ENCODE measurements at regions not wholly inside any gene's neighbourhood (a gene's known extent, or its start where the extent isn't known, plus 50 kb on each side); places are given as distances from the start of the nearest gene placed in this dataset.

DNA sequence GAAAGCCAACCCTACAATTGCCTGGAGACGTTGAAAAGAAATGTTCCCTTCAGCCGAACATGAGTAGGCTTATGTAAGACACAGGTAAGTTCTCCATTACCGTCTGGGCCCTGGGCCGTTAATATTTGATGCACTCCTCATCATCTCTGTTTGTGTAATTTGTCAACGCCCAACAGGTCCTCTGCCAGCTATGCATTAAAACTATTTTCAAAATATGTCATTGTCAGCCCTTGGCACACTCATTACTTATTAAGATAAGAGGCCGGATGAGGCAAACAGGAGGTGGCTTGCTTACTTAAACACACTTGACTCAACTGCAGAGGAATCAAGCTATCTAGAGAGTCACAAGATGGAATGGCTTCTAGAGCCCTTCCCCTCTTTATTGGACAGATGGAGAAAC is 544.9 kb downstream of the TOX3 start:
- no peak overlapping the region for H3K27ac ChIP-seq
- TF ChIP-seq, protein P1, sequence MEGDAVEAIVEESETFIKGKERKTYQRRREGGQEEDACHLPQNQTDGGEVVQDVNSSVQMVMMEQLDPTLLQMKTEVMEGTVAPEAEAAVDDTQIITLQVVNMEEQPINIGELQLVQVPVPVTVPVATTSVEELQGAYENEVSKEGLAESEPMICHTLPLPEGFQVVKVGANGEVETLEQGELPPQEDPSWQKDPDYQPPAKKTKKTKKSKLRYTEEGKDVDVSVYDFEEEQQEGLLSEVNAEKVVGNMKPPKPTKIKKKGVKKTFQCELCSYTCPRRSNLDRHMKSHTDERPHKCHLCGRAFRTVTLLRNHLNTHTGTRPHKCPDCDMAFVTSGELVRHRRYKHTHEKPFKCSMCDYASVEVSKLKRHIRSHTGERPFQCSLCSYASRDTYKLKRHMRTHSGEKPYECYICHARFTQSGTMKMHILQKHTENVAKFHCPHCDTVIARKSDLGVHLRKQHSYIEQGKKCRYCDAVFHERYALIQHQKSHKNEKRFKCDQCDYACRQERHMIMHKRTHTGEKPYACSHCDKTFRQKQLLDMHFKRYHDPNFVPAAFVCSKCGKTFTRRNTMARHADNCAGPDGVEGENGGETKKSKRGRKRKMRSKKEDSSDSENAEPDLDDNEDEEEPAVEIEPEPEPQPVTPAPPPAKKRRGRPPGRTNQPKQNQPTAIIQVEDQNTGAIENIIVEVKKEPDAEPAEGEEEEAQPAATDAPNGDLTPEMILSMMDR (IDR thresholded peaks at IDR 0.05): no peak
- no peak for TF ChIP-seq ZFX (IDR thresholded peaks at IDR 0.05; ENCODE audit: borderline replicate concordance)

DNA sequence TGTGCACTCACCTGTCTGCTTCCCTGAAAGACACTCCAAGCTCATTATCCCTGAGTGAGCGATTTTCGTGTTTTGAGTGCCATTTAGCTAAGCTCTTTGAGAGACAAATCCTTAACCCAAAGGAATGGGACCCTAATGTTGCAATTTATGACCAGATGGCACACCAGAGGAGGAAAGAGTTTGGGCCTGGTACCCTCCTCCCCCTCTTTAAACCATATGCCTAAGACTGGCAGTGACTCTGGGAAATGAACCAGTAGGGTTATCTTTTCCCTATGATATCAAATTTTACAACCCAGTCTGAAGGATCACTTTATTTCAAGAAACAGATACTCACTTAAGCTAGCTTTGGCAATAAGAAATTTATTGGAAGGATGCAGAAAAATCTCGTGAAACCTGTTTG is 550.4 kb downstream of the TOX3 start:
- no peak for TF ChIP-seq ZFX (IDR thresholded peaks at IDR 0.05; ENCODE audit: borderline replicate concordance)
- TF ChIP-seq, protein P1 (IDR thresholded peaks at IDR 0.05): no peak
- no peak overlapping the region for H3K27ac ChIP-seq

DNA sequence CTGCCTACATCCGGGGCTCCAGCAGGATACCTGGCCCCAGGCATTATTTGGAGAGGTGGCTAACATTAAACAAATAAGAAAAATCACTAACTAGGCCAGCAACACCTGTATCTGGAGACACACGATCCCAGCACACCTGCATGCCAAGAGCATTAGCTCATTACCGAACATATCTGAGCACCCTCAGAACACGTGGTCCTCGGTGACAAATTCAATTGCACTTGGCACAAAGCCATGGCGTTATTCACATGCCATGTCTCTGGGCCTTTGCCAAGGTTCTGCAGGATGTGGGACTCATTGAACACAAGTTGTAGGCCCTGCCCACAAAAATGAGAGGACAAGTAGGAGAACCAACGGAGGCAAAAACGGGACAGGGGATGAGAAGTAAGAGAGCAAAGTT is 552.3 kb downstream of the TOX3 start:
- TF ChIP-seq ZFX (IDR thresholded peaks at IDR 0.05; ENCODE audit: borderline replicate concordance): no peak
- TF ChIP-seq, protein P1 (IDR thresholded peaks at IDR 0.05): no peak
- H3K27ac ChIP-seq: no peak overlapping the region

DNA sequence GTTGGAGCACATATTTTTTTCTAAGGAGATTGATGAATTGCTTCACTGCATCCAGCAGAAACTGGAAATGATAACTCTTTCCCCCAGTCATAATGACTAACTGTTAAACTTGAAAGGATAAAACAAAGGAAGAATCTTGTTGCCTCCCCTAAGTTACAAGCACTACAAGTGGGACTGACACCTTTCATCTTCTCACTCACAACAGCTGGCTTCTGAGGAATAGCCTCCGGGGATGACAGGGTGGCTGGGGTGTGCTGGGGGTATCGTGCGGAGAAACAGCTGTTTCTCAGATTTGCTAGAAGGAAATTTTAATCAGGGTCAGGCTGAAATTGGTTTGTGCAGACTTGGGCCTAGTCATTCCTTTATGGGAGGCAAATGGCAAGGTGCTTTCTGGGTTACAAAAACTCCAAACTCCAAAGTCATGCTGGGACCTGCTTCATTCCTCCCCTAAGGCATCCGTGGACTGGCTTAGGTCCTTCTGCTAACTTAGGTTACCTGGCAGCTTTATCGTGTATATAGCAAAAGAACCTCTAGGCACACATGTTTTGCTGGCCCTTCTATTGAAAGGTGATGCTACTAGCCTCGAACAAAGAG is 557.2 kb downstream of the TOX3 start:
- TF ChIP-seq, protein P1 (IDR thresholded peaks at IDR 0.05): no peak
- TF ChIP-seq ZFX (IDR thresholded peaks at IDR 0.05; ENCODE audit: borderline replicate concordance): no peak
- H3K27ac ChIP-seq: no peak overlapping the region

DNA sequence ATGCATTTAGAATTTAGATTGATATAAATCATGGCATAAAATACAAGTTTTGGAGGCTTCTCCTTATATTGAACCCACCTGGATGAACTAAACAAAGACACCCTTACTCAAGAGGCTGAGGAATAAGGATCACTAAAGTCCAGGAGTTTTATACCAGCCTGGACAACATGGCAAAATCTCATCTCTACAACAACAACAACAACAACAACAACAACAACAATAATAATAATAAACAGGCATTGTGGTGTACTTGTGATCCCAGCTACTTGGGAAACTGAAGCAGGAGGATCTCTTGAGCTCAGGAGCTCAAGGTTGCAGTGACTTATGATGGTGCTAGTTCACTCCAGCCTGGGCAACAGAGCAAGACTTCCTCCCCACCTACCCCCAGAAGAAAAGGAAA is 558.0 kb downstream of the TOX3 start:
- TF ChIP-seq ZFX (IDR thresholded peaks at IDR 0.05; ENCODE audit: borderline replicate concordance): no peak
- TF ChIP-seq, protein P1 (IDR thresholded peaks at IDR 0.05): no peak
- no peak overlapping the region for H3K27ac ChIP-seq

DNA sequence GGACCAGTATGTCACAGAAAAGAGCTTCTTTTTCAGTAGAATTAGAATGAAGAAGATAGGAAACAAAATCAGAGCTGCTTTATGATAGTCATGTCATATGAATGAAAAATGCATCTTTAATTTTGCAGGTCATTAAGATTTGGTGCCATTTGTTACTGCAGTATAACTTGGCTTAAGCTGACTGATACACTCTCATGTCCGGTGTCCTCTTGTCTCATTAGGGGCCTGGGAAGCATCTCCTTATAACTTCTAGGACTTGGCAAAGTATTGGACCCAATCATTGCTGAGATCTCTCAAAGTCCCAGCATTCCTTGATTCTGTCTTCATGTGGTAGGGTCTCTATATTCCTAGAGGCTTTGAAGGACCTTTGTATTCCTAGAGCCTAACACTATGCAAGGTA is 559.4 kb downstream of the TOX3 start:
- TF ChIP-seq ZFX (IDR thresholded peaks at IDR 0.05; ENCODE audit: borderline replicate concordance): no peak
- TF ChIP-seq, protein P1 (IDR thresholded peaks at IDR 0.05): no peak
- no peak overlapping the region for H3K27ac ChIP-seq

DNA sequence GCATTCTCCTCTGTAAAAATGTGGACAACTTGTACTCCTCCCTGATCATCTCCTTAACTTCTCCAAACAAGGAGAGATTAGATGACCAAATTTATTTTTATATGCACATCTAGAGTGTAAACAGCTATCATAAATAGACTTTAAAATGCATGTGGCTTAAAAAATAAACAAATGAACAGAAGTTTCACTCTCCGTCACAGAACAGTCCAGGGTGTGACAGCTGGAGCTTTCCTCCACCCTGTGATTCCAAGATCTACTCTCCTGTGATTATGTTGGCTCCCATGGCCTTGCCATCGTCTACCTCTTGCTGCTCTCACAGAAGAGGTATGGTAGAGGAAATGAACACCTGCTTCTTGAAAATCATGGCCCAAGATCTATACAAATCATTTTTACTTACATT is 560.2 kb downstream of the TOX3 start:
- H3K27ac ChIP-seq: no peak overlapping the region
- TF ChIP-seq ZFX (IDR thresholded peaks at IDR 0.05; ENCODE audit: borderline replicate concordance): no peak
- TF ChIP-seq, protein P1 (IDR thresholded peaks at IDR 0.05): no peak
